HG03280 (cell line): ENCODE measurements at regions not wholly inside any gene's neighbourhood (a gene's known extent, or its start where the extent isn't known, plus 50 kb on each side); places are given as distances from the start of the nearest gene placed in this dataset.
"Not testable (repeated sequence)": the region's sequence is repeated elsewhere in the genome, so short reads cannot be mapped to it uniquely, and the experiment has no call there.

Experiments used
- ATAC-seq: cut with Tn5 transposase; IDR thresholded peaks from one replicate; pipeline ENCODE4 v1.9.1; 2021; ENCODE audit warnings: mild to moderate bottlenecking, moderate library complexity; ENCODE audit not compliant: unreplicated experiment

GRCh38 chr2:125681976-125682805, 973.8 kb upstream of the GYPC start:
- no peak for ATAC-seq

- ATAC-seq = no peak
Observed at GRCh38 chr2:125684256-125684655, 971.7 kb upstream of the GYPC start.

- ATAC-seq = no peak
Observed at GRCh38 chr2:125684932-125685331, 971.0 kb upstream of the GYPC start.

GRCh38 chr2:125696560-125696959, 959.4 kb upstream of the GYPC start:
- ATAC-seq = no peak

- no peak for ATAC-seq
Observed at GRCh38 chr2:125698280-125698679, 957.7 kb upstream of the GYPC start.

- no peak for ATAC-seq
Observed at GRCh38 chr2:125701070-125701469, 954.9 kb upstream of the GYPC start.

GRCh38 chr2:125707611-125708010, 948.3 kb upstream of the GYPC start:
- no peak for ATAC-seq

- no peak for ATAC-seq
Observed at GRCh38 chr2:125710561-125710960, 945.4 kb upstream of the GYPC start.

- ATAC-seq = no peak
Observed at GRCh38 chr2:125711075-125711474, 944.9 kb upstream of the GYPC start.

- ATAC-seq = no peak
Observed at GRCh38 chr2:125713533-125713932, 942.4 kb upstream of the GYPC start.

- ATAC-seq = no peak
Observed at GRCh38 chr2:125721072-125721721, 934.8 kb upstream of the GYPC start.

- no peak for ATAC-seq
Observed at GRCh38 chr2:125730921-125731320, 925.0 kb upstream of the GYPC start.

- ATAC-seq = no peak
Observed at GRCh38 chr2:125736306-125736705, 919.7 kb upstream of the GYPC start.

GRCh38 chr2:125745514-125745913, 910.4 kb upstream of the GYPC start:
- no peak for ATAC-seq

GRCh38 chr2:125746321-125747164, 909.4 kb upstream of the GYPC start:
- ATAC-seq = no peak

- ATAC-seq = no peak
Observed at GRCh38 chr2:125747165-125747425, 908.9 kb upstream of the GYPC start.

- no peak for ATAC-seq
Observed at GRCh38 chr2:125756431-125756830, 899.5 kb upstream of the GYPC start.

- no peak for ATAC-seq
Observed at GRCh38 chr2:125796784-125797183, 859.2 kb upstream of the GYPC start.

GRCh38 chr2:125797192-125797591, 858.8 kb upstream of the GYPC start:
- no peak for ATAC-seq

- no peak for ATAC-seq
Observed at GRCh38 chr2:125822746-125823145, 833.2 kb upstream of the GYPC start.

- not testable (repeated sequence) for ATAC-seq
Observed at GRCh38 chr2:125825781-125826180, 830.2 kb upstream of the GYPC start.

GRCh38 chr2:125837128-125837527, 818.8 kb upstream of the GYPC start:
- no peak for ATAC-seq
